Lower leg skin (tissue), 4 donors: ENCODE measurements at regions not wholly inside any gene's neighbourhood (a gene's known extent, or its start where the extent isn't known, plus 50 kb on each side); places are given as distances from the start of the nearest gene placed in this dataset.

ENCODE experiments used
- DNase-seq, 2 donors: peaks; one replicate each; pipeline ENCODE4 v3.0.0-alpha.2; 2019; ENCODE audit warnings: low spot score in 2 of 2
- H3K4me3 ChIP-seq: fragments of 200-600 bp; sonication (generic); 2 replicates; pipeline ENCODE4 v1.5.1; 2017; ENCODE audit warnings: mild to moderate bottlenecking, low read depth; ENCODE audit not compliant: poor library complexity, severe bottlenecking
- CTCF ChIP-seq, 3 donors: fragments of 450-650 bp; IDR thresholded peaks; one replicate each; pipeline ENCODE4 v1.5.1; 2016; ENCODE audit warnings: antibody characterized with exemption in 3 of 3, mild to moderate bottlenecking in 3 of 3, moderate library complexity in 2 of 3
- POLR2A ChIP-seq, 2 donors: fragments of 450-650 bp; IDR thresholded peaks; one replicate each; pipeline ENCODE4 v1.6.1; 2016 to 2017; ENCODE audit warnings: antibody characterized with exemption in 2 of 2, mild to moderate bottlenecking in 1 of 2, moderate library complexity in 1 of 2
- WGBS, 2 donors: methylation state at CpG; one replicate each; pipeline ENCODE4 v1.1.5; 2018; 5-methylcytosine and 5-hydroxymethylcytosine counted together
- intact Hi-C: fragments of 100-400 bp; cut with DNase I; formaldehyde crosslinking; loops from one replicate; pipeline ENCODE4 v1.15.0; 2023; ENCODE audit warnings: low total_unique reads

- DNase-seq = no peak
- H3K4me3 ChIP-seq = no peak overlapping the region
- TF ChIP-seq CTCF (IDR thresholded peaks at IDR 0.05) = no peak
- TF ChIP-seq POLR2A (IDR thresholded peaks at IDR 0.05) = no peak
- WGBS, 2 donors = 93 to 95% methylated on average over 1 of the region's 1 CpG
- intact Hi-C loops = no loop called here
Observed at GRCh38 chr4:58272311-58272710, 1162.1 kb upstream of the IGFBP7 start.

- TF ChIP-seq POLR2A (IDR thresholded peaks at IDR 0.05) (no peak), CTCF (IDR thresholded peaks at IDR 0.05) (no peak)
- WGBS, 2 donors = 39% methylated on average over 2 of the region's 2 CpGs
- no peak overlapping the region for H3K4me3 ChIP-seq
- DNase-seq = no peak
- intact Hi-C loops = no loop called here
Observed at GRCh38 chr4:58265734-58266133, 1155.5 kb upstream of the IGFBP7 start.

- no peak for DNase-seq
- TF ChIP-seq POLR2A (IDR thresholded peaks at IDR 0.05) (no peak), CTCF (IDR thresholded peaks at IDR 0.05) (no peak)
- intact Hi-C loops = no loop called here
- H3K4me3 ChIP-seq = no peak overlapping the region
Observed at GRCh38 chr4:58261526-58261925, 1151.3 kb upstream of the IGFBP7 start.

GRCh38 chr4:58254291-58254690 lies 1144.1 kb upstream of the IGFBP7 start:
- no peak for DNase-seq
- intact Hi-C loops = no loop called here
- no peak overlapping the region for H3K4me3 ChIP-seq
- TF ChIP-seq CTCF (IDR thresholded peaks at IDR 0.05) = no peak
- no peak for TF ChIP-seq POLR2A (IDR thresholded peaks at IDR 0.05)
- WGBS, 2 donors = 73 to 77% methylated on average over 3 of the region's 3 CpGs

- DNase-seq = no peak
- 64 to 68% methylated on average over 2 of the region's 2 CpGs for whole genome bisulfite sequencing, 2 donors
- H3K4me3 ChIP-seq = no peak overlapping the region
- intact Hi-C loops = no loop called here
- TF ChIP-seq CTCF (IDR thresholded peaks at IDR 0.05) (no peak), POLR2A (IDR thresholded peaks at IDR 0.05) (no peak)
Observed at GRCh38 chr4:58252656-58253055, 1142.5 kb upstream of the IGFBP7 start.

GRCh38 chr4:58247792-58248191 lies 1137.6 kb upstream of the IGFBP7 start:
- 54 to 59% methylated on average over 3 of the region's 3 CpGs for WGBS, 2 donors
- no peak for DNase-seq
- intact Hi-C loops = no loop called here
- TF ChIP-seq POLR2A (IDR thresholded peaks at IDR 0.05) = no peak
- TF ChIP-seq CTCF (IDR thresholded peaks at IDR 0.05) = no peak
- H3K4me3 ChIP-seq = no peak overlapping the region
